Astrocyte of the spinal cord (primary cell): ENCODE measurements at regions not wholly inside any gene's neighbourhood (a gene's known extent, or its start where the extent isn't known, plus 50 kb on each side); places are given as distances from the start of the nearest gene placed in this dataset.

Experiments used
- DNase-seq: peaks from one replicate; pipeline ENCODE4 v3.0.0; 2011; ENCODE audit warnings: low read depth, low spot score
- H3K4me3 ChIP-seq: 2 replicates; pipeline ENCODE4 v1.5.1; 2011; ENCODE audit warnings: low read depth, mild to moderate bottlenecking, low read length, moderate library complexity
- CTCF ChIP-seq: IDR thresholded peaks from 2 replicates; pipeline ENCODE4 v1.5.1; 2012; ENCODE audit warnings: low read depth, mild to moderate bottlenecking, low read length, inconsistent platforms
- in situ Hi-C: cut with HindIII; loops from 2 replicates; pipeline ENCODE4 v1.10.0; 2017; ENCODE audit warnings: low sequenced_read_pairs

- TF ChIP-seq CTCF = no peak
- no peak overlapping the region for H3K4me3 ChIP-seq
- in situ Hi-C loops = no loop called here
- DNase-seq = no peak
Observed at GRCh38 chr10:3846736-3847135, 61.7 kb upstream of the KLF6 start.

GRCh38 chr10:3844491-3845025 is 59.5 kb upstream of the KLF6 start:
- no peak overlapping the region for H3K4me3 ChIP-seq
- in situ Hi-C loops = no loop called here
- no peak for DNase-seq
- TF ChIP-seq CTCF = no peak

- in situ Hi-C loops = no loop called here
- no peak for TF ChIP-seq CTCF
- peak; percentile 14 for DNase-seq
Observed at GRCh38 chr10:3838460-3839437, 53.7 kb upstream of the KLF6 start.

GRCh38 chr10:3837647-3838459 is 52.8 kb upstream of the KLF6 start:
- in situ Hi-C loops = no loop called here
- no peak overlapping the region for H3K4me3 ChIP-seq
- DNase-seq = no peak
- no peak for TF ChIP-seq CTCF

More at GRCh38 chr10:3838460-3839437, 53.7 kb upstream of the KLF6 start:
- H3K4me3 ChIP-seq = no peak overlapping the region

- DNase-seq = no peak
- no peak for TF ChIP-seq CTCF
- in situ Hi-C loops = no loop called here
- H3K4me3 ChIP-seq = no peak overlapping the region
Observed at GRCh38 chr10:3836222-3836820, 51.3 kb upstream of the KLF6 start.

- H3K4me3 ChIP-seq = no peak overlapping the region
- in situ Hi-C loops = no loop called here
- DNase-seq = no peak
- TF ChIP-seq CTCF = no peak
Observed at GRCh38 chr10:3835770-3836169, 50.8 kb upstream of the KLF6 start.
